PC-9 (cell line): ENCODE measurements at regions not wholly inside any gene's neighbourhood (a gene's known extent, or its start where the extent isn't known, plus 50 kb on each side); places are given as distances from the start of the nearest gene placed in this dataset.

ENCODE experiments used
- BruUV-seq: library from RNA; stranded (reverse); fragments of 400-500 nt; replicated peaks from 2 replicates; lab custom pipeline; 2021; lab: Mats Ljungman, UMichigan
- CTCF ChIA-PET: fragments of 300-600 bp; sonication (Branson Sonifier 250); formaldehyde crosslinking; loops from one replicate; lab custom pipeline; 2022; ENCODE audit warnings: antibody characterized with exemption; lab: Charles Lee
- POLR2A ChIA-PET: fragments of 300-600 bp; sonication (Branson Sonifier 250); formaldehyde crosslinking; loops from one replicate; lab custom pipeline; 2022; ENCODE audit warnings: antibody characterized with exemption; ENCODE audit not compliant: unreplicated experiment; lab: Charles Lee
- DNase-seq, 2 experiments: peaks; one replicate each; pipeline versions ENCODE4 v3.0.0 to v3.0.0-alpha.2; 2015 to 2022; ENCODE audit warnings: mixed read lengths in 1 of 2
- H2AFZ ChIP-seq: fragments of 200-600 bp; sonication (generic); 2 replicates; pipeline ENCODE4 v1.8.1; 2017; ENCODE audit warnings: antibody characterized with exemption
- H3F3A ChIP-seq: fragments of 200-600 bp; sonication (generic); 2 replicates; pipeline ENCODE4 v1.8.1; 2017; ENCODE audit warnings: antibody characterized with exemption, mild to moderate bottlenecking, low read depth; ENCODE audit not compliant: insufficient read depth
- H3K27ac ChIP-seq: fragments of 200-600 bp; sonication (generic); 2 replicates; pipeline ENCODE4 v1.6.1; 2016; ENCODE audit warnings: mixed run types
- H3K27me3 ChIP-seq: fragments of 200-600 bp; sonication (generic); 2 replicates; pipeline ENCODE4 v1.6.1; 2016; ENCODE audit warnings: low read depth, mixed run types; ENCODE audit not compliant: insufficient read depth
- H3K36me3 ChIP-seq: fragments of 200-600 bp; sonication (generic); 2 replicates; pipeline ENCODE4 v1.6.1; 2016; ENCODE audit warnings: low read depth, mixed run types
- H3K4me1 ChIP-seq: fragments of 200-600 bp; sonication (generic); replicated peaks from 2 replicates; pipeline ENCODE4 v1.6.1; 2016; ENCODE audit warnings: mixed run types; ENCODE audit not compliant: insufficient read depth
- H3K4me2 ChIP-seq: fragments of 200-600 bp; sonication (generic); 2 replicates; pipeline ENCODE4 v1.6.1; 2017; ENCODE audit warnings: mixed run types
- H3K4me3 ChIP-seq: fragments of 200-600 bp; sonication (generic); 2 replicates; pipeline ENCODE4 v1.6.1; 2016; ENCODE audit warnings: mixed run types
- H3K79me2 ChIP-seq: fragments of 200-600 bp; sonication (generic); 2 replicates; pipeline ENCODE4 v1.6.1; 2017; ENCODE audit warnings: low read depth, mixed run types
- H3K9me2 ChIP-seq: fragments of 200-600 bp; sonication (generic); 2 replicates; pipeline ENCODE4 v1.8.1; 2017; ENCODE audit warnings: mild to moderate bottlenecking; ENCODE audit not compliant: insufficient read depth
- H3K9me3 ChIP-seq: fragments of 200-600 bp; sonication (generic); 2 replicates; pipeline ENCODE4 v1.8.1; 2016; ENCODE audit warnings: low read depth; ENCODE audit not compliant: insufficient read depth
- H4K20me1 ChIP-seq: fragments of 200-600 bp; sonication (generic); 2 replicates; pipeline ENCODE4 v1.8.1; 2017; ENCODE audit not compliant: insufficient read depth
- CTCF ChIP-seq: fragments of 200-600 bp; sonication (generic); conservative IDR thresholded peaks from 2 replicates; pipeline ENCODE4 v1.6.1; 2017; ENCODE audit warnings: mixed run types, antibody characterized with exemption, mild to moderate bottlenecking, moderate library complexity
- EZH2 ChIP-seq: fragments of 200-600 bp; sonication (generic); IDR thresholded peaks from 2 replicates; pipeline ENCODE4 v1.8.0; 2017; ENCODE audit warnings: antibody characterized with exemption, low read depth
- intact Hi-C: fragments of 100-400 bp; cut with micrococcal nuclease; formaldehyde crosslinking; loops from one replicate; pipeline ENCODE4 v1.10.0; 2022; ENCODE audit not compliant: unreplicated experiment

- no peaks in the 10 kb centered on the region for H3K36me3 ChIP-seq
- ChIA-PET POLR2A (no interaction called here), CTCF (no interaction called here)
- H3K9me3 ChIP-seq: no peaks in the 10 kb centered on the region; the same call in 1 of the 2 replicates
- peaks cover 17% of the 10 kb centered on the region for H3K27me3 ChIP-seq
- peaks cover 25% of the 10 kb centered on the region for H3K4me1 ChIP-seq
- H3K79me2 ChIP-seq: peaks cover 20% of the 10 kb centered on the region
- H3K27ac ChIP-seq: no peak overlapping the region
- intact Hi-C loops: no loop called here
- no TSS peak for BruUV-seq
- peaks cover 8% of the 10 kb centered on the region; the same call in 1 of the 2 replicates for H3F3A ChIP-seq
- no peaks in the 10 kb centered on the region for H4K20me1 ChIP-seq
- H3K4me2 ChIP-seq: no peak overlapping the region
- no peak overlapping the region for H2AFZ ChIP-seq
- DNase-seq: no peak
- no peak for TF ChIP-seq CTCF
- no peak for TF ChIP-seq EZH2
- no peaks in the 10 kb centered on the region for H3K9me2 ChIP-seq
- H3K4me3 ChIP-seq: no peak overlapping the region
These were observed 866.8 kb downstream of the TBC1D22A start for GRCh38 chr22:47629273-47629711.

- ChIA-PET POLR2A (no interaction called here), CTCF (no interaction called here)
- Histone ChIP-seq H3K79me2 (peaks cover 18% of the 10 kb centered on the region), H4K20me1 (no peaks in the 10 kb centered on the region), H3F3A (peaks cover 8% of the 10 kb centered on the region; the same call in 1 of the 2 replicates), H3K9me2 (no peaks in the 10 kb centered on the region), H3K36me3 (no peaks in the 10 kb centered on the region), H3K27me3 (peaks cover 22% of the 10 kb centered on the region), H3K4me2 (no peak overlapping the region), H3K9me3 (no peaks in the 10 kb centered on the region; the same call in 1 of the 2 replicates), H3K4me3 (no peak overlapping the region), H3K4me1 (peaks cover 23% of the 10 kb centered on the region), H3K27ac (no peak overlapping the region), H2AFZ (no peak overlapping the region)
- BruUV-seq: no TSS peak
- DNase-seq: no peak
- TF ChIP-seq CTCF (no peak), EZH2 (no peak)
- intact Hi-C loops: no loop called here
These were observed 866.2 kb downstream of the TBC1D22A start for GRCh38 chr22:47628477-47629272.

GRCh38 chr22:47627556-47628253 is 865.3 kb downstream of the TBC1D22A start:
- Histone ChIP-seq H3K79me2 (peaks cover 8% of the 10 kb centered on the region; the same call in 1 of the 2 replicates), H3K4me3 (no peak overlapping the region), H3K27me3 (peaks cover 32% of the 10 kb centered on the region), H3K4me2 (peak overlapping the region; percentile 2; the same call in 1 of the 2 replicates), H3K27ac (no peak overlapping the region), H3F3A (peaks cover 8% of the 10 kb centered on the region; the same call in 1 of the 2 replicates), H4K20me1 (no peaks in the 10 kb centered on the region), H3K36me3 (no peaks in the 10 kb centered on the region), H2AFZ (no peak overlapping the region), H3K4me1 (peaks cover 13% of the 10 kb centered on the region), H3K9me2 (no peaks in the 10 kb centered on the region), H3K9me3 (no peaks in the 10 kb centered on the region; the same call in 1 of the 2 replicates)
- CTCF ChIA-PET: no interaction called here
- peak in 1 of 2 experiments; percentile 60 for DNase-seq
- TF ChIP-seq CTCF (no peak), EZH2 (no peak)
- no TSS peak for BruUV-seq
- intact Hi-C loops: no loop called here
- POLR2A ChIA-PET: interaction anchor here (0.6 to 0.7 kb wide), 3 partner anchors 246 to 1679 kb away, joined by 3 to 5 read pairs (median 4); no protein-coding TSS in a partner anchor
